Thyroid gland (tissue), 4 donors: ENCODE measurements at regions not wholly inside any gene's neighbourhood (a gene's known extent, or its start where the extent isn't known, plus 50 kb on each side); places are given as distances from the start of the nearest gene placed in this dataset.
A peak's percentile ranks its signal among the peaks of the same experiment; 100 is the strongest.

ENCODE experiments used
- DNase-seq, 2 donors: peaks; one replicate each; pipeline ENCODE4 v3.0.0-alpha.2; 2019
- H3K27ac ChIP-seq, 3 donors: fragments of 200-600 bp; sonication (generic); 1 replicate in 2 of 3; 2 replicates in 1 of 3; pipeline ENCODE4 v1.5.1; 2016 to 2019; ENCODE audit warnings: mild to moderate bottlenecking in 1 of 3, moderate library complexity in 1 of 3
- H3K27me3 ChIP-seq: fragments of 200-600 bp; sonication (generic); one replicate; pipeline ENCODE4 v1.5.1; 2019
- H3K36me3 ChIP-seq, 2 donors: fragments of 200-600 bp; sonication (generic); one replicate each; pipeline ENCODE4 v1.5.1; 2016 to 2019
- H3K4me1 ChIP-seq, 2 donors: fragments of 200-600 bp; sonication (generic); one replicate each; pipeline ENCODE4 v1.5.1; 2017 to 2019
- H3K4me3 ChIP-seq, 3 donors: fragments of 200-600 bp; sonication (generic); replicated peaks in 1 of 3; 1 replicate in 2 of 3; 2 replicates in 1 of 3; pipeline ENCODE4 v1.5.1; 2016; ENCODE audit warnings: mild to moderate bottlenecking in 1 of 3
- H3K9me3 ChIP-seq: fragments of 200-600 bp; sonication (generic); one replicate; pipeline ENCODE4 v1.5.1; 2017
- CTCF ChIP-seq, 6 experiments: fragments of 200-600 bp in 3 of 6; fragments of 450-650 bp in 3 of 6; sonication (generic) in 3 of 6; IDR thresholded peaks; one replicate each; pipeline ENCODE4 v1.5.1; 2016 to 2019; ENCODE audit warnings: antibody characterized with exemption in 6 of 6, mild to moderate bottlenecking in 2 of 6, inconsistent platforms in 1 of 6, moderate library complexity in 1 of 6
- POLR2A ChIP-seq, 2 donors: fragments of 450-650 bp; IDR thresholded peaks; one replicate each; pipeline ENCODE4 v1.6.1; 2017; ENCODE audit warnings: antibody characterized with exemption in 2 of 2, mild to moderate bottlenecking in 2 of 2, moderate library complexity in 1 of 2
- WGBS, 2 donors: methylation state at CpG; one replicate each; pipeline ENCODE4 v1.1.5; 2017; 5-methylcytosine and 5-hydroxymethylcytosine counted together
- intact Hi-C: fragments of 100-400 bp; cut with DNase I; formaldehyde crosslinking; loops from one replicate; pipeline ENCODE4 v1.15.1; 2023

DNA sequence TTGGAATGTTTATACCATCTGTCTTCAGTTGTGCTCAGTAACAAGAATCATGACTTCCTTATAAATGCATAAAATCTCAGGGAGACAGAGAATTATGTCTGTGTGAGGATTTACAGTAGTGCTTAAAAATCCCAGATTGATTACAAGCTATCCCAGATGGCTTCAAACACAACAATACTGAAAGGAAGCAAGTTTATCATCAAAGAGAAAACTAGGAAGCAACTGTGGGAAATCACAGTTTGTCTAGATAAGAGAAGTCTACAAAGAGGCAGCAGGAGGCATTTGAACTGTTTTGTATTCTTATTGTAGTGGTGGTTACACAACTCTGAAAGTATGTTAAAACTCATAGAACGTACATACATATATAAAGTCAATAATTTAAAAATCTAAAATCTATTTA lies 104.4 kb upstream of the SALL4 start:
- Histone ChIP-seq H3K9me3 (no peaks in the 10 kb centered on the region), H3K4me1 (no peaks in the 10 kb centered on the region), H3K27me3 (no peaks in the 10 kb centered on the region), H3K27ac (no peak overlapping the region), H3K4me3 (no peak overlapping the region), H3K36me3 (no peaks in the 10 kb centered on the region)
- DNase-seq = no peak
- intact Hi-C loops = no loop called here
- WGBS, 2 donors = 83 to 85% methylated on average over 1 of the region's 1 CpG
- TF ChIP-seq CTCF (IDR thresholded peaks at IDR 0.05) (no peak), POLR2A (IDR thresholded peaks at IDR 0.05) (no peak)

- intact Hi-C loops = no loop called here
- WGBS, 2 donors = 45 to 57% methylated on average over 6 of the region's 6 CpGs
- no peaks in the 10 kb centered on the region for H3K9me3 ChIP-seq
- no peak overlapping the region for H3K4me3 ChIP-seq
- TF ChIP-seq CTCF (IDR thresholded peaks at IDR 0.05) = no peak
- H3K36me3 ChIP-seq = no peaks in the 10 kb centered on the region
- DNase-seq = peak; percentile 4 to 10
- no peaks in the 10 kb centered on the region for H3K4me1 ChIP-seq
- H3K27me3 ChIP-seq = no peaks in the 10 kb centered on the region
- H3K27ac ChIP-seq = no peak overlapping the region
Observed at GRCh38 chr20:51906049-51906448, 103.7 kb upstream of the SALL4 start.

- 87 to 90% methylated on average over 6 of the region's 6 CpGs for WGBS, 2 donors
- TF ChIP-seq POLR2A (IDR thresholded peaks at IDR 0.05) = no peak
- TF ChIP-seq CTCF (IDR thresholded peaks at IDR 0.05) = no peak
- Histone ChIP-seq H3K9me3 (no peaks in the 10 kb centered on the region), H3K27me3 (no peaks in the 10 kb centered on the region), H3K27ac (no peak overlapping the region), H3K36me3 (no peaks in the 10 kb centered on the region), H3K4me1 (no peaks in the 10 kb centered on the region), H3K4me3 (no peak overlapping the region)
- no peak for DNase-seq
- intact Hi-C loops = no loop called here
Observed at GRCh38 chr20:51902933-51903332, 100.6 kb upstream of the SALL4 start.

DNA sequence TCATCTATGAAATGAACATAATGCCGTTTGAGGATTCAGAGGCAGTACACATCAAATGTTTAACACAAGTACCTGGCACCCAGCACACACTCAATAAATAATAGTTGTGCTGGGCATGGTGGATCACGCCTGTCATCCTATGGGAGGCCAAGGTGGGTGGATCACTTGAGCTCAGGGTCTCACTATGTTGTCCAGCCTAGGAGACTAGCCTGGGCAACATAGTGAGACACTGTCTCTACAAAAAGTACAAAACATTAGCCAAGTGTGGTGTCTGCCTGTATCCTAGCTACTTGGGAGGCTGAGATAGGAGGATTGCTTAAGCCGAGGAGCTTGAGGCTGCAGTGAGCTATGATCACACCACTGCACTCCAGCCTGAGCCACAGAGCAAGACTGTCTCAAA lies 98.1 kb upstream of the SALL4 start:
- no peak overlapping the region for H3K27ac ChIP-seq
- no peaks in the 10 kb centered on the region for H3K36me3 ChIP-seq
- intact Hi-C loops = no loop called here
- no peaks in the 10 kb centered on the region for H3K9me3 ChIP-seq
- no peak overlapping the region for H3K4me3 ChIP-seq
- no peak for DNase-seq
- no peaks in the 10 kb centered on the region for H3K4me1 ChIP-seq
- 77 to 98% methylated on average over 3 of the region's 3 CpGs for WGBS, 2 donors
- TF ChIP-seq CTCF (IDR thresholded peaks at IDR 0.05) (no peak), POLR2A (IDR thresholded peaks at IDR 0.05) (no peak)
- no peaks in the 10 kb centered on the region for H3K27me3 ChIP-seq

GRCh38 chr20:51899674-51900073 lies 97.4 kb upstream of the SALL4 start:
- intact Hi-C loops = no loop called here
- H3K27me3 ChIP-seq = no peaks in the 10 kb centered on the region
- DNase-seq = no peak

More at GRCh38 chr20:51899674-51900073, 97.4 kb upstream of the SALL4 start:
- H3K9me3 ChIP-seq = no peaks in the 10 kb centered on the region
- H3K36me3 ChIP-seq = no peaks in the 10 kb centered on the region
- WGBS, 2 donors = 88 to 93% methylated on average over 7 of the region's 7 CpGs
- no peak overlapping the region for H3K27ac ChIP-seq
- no peak overlapping the region for H3K4me3 ChIP-seq
- TF ChIP-seq CTCF (IDR thresholded peaks at IDR 0.05) (no peak), POLR2A (IDR thresholded peaks at IDR 0.05) (no peak)
- H3K4me1 ChIP-seq = no peaks in the 10 kb centered on the region
